AG09309 (cell line): ENCODE measurements at regions not wholly inside any gene's neighbourhood (a gene's known extent, or its start where the extent isn't known, plus 50 kb on each side); places are given as distances from the start of the nearest gene placed in this dataset.

Source experiments
- DNase-seq: peaks from one replicate; pipeline ENCODE4 v3.0.0-alpha.2; 2010; ENCODE audit warnings: low read depth
- H3K4me3 ChIP-seq: 2 replicates; pipeline ENCODE4 v1.5.1; 2011; ENCODE audit warnings: mild to moderate bottlenecking, low read depth, low read length, moderate library complexity; ENCODE audit not compliant: control insufficient read depth
- CTCF ChIP-seq: IDR thresholded peaks from 2 replicates; pipeline ENCODE4 v1.5.1; 2011; ENCODE audit warnings: mild to moderate bottlenecking, low read depth, low read length, inconsistent platforms; ENCODE audit not compliant: insufficient read depth, control insufficient read depth; ENCODE audit errors: missing control alignments

- H3K4me3 ChIP-seq = no peak overlapping the region
- no peak for DNase-seq
- TF ChIP-seq CTCF = no peak
Measured at GRCh38 chr1:188249811-188250210, 1421.1 kb downstream of the PLA2G4A start.

- no peak for TF ChIP-seq CTCF
- no peak overlapping the region for H3K4me3 ChIP-seq
- no peak for DNase-seq
Measured at GRCh38 chr1:188251036-188251435, 1422.3 kb downstream of the PLA2G4A start.

- no peak for DNase-seq
- TF ChIP-seq CTCF = no peak
- H3K4me3 ChIP-seq = no peak overlapping the region
Measured at GRCh38 chr1:188261849-188262248, 1433.1 kb downstream of the PLA2G4A start.

- no peak for TF ChIP-seq CTCF
- DNase-seq = no peak
- no peak overlapping the region for H3K4me3 ChIP-seq
Measured at GRCh38 chr1:188269956-188270355, 1441.2 kb downstream of the PLA2G4A start.

GRCh38 chr1:188270497-188270896, 1441.7 kb downstream of the PLA2G4A start:
- no peak for DNase-seq

GRCh38 chr1:188277771-188278170, 1449.0 kb downstream of the PLA2G4A start:
- no peak for TF ChIP-seq CTCF
- no peak overlapping the region for H3K4me3 ChIP-seq
- no peak for DNase-seq

More at GRCh38 chr1:188270497-188270896, 1441.7 kb downstream of the PLA2G4A start:
- H3K4me3 ChIP-seq = no peak overlapping the region
- TF ChIP-seq CTCF = no peak

GRCh38 chr1:188281921-188282320, 1453.2 kb downstream of the PLA2G4A start:
- DNase-seq = no peak
- H3K4me3 ChIP-seq = no peak overlapping the region
- TF ChIP-seq CTCF = no peak
